ENCODE measurements at regions not wholly inside any gene's neighbourhood (a gene's known extent, or its start where the extent isn't known, plus 50 kb on each side); places are given as distances from the start of the nearest gene placed in this dataset.

GRCh38 chr13:106063591-106064313 lies 471.7 kb downstream of the EFNB2 start:
- no peak for ATAC-seq
- POLR2A ChIA-PET, result no interaction called here

More at GRCh38 chr13:106063591-106064313, 471.7 kb downstream of the EFNB2 start:
- RAD21 ChIA-PET (ENCODE audit: low non-redundant PET in 1 of 2, low total read pairs in 2 of 2, uncharacterized antibody in 2 of 2, unreplicated experiment in 2 of 2), result no interaction called here
- no peak for DNase-seq (ENCODE audit: low read depth, low spot score)
- TF ChIP-seq FOSL1 (IDR thresholded peaks at IDR 0.05; ENCODE audit: low read depth), result no peak
- no peak for TF ChIP-seq EZH2 (IDR thresholded peaks at IDR 0.05)
- no peak for TF ChIP-seq SRF (IDR thresholded peaks at IDR 0.05; ENCODE audit: low read depth)
- TF ChIP-seq MAX (IDR thresholded peaks at IDR 0.05), result no peak
- no peak for TF ChIP-seq RAD21 (IDR thresholded peaks at IDR 0.05; ENCODE audit: low read depth)
- TF ChIP-seq CBX3 (IDR thresholded peaks at IDR 0.05; ENCODE audit: low read depth), result no peak
- no peak for TF ChIP-seq CEBPB (IDR thresholded peaks at IDR 0.05; ENCODE audit: low read depth)
- TF ChIP-seq ZFX (IDR thresholded peaks at IDR 0.05), result no peak
- TF ChIP-seq EGR1 (IDR thresholded peaks at IDR 0.05; ENCODE audit: low read depth), result no peak
- no peak for TF ChIP-seq POLR2AphosphoS5 (IDR thresholded peaks at IDR 0.05; ENCODE audit: low read depth, low read length)
- no peak for TF ChIP-seq ATF3 (IDR thresholded peaks at IDR 0.05)
- TF ChIP-seq ZBTB33 (IDR thresholded peaks at IDR 0.05; ENCODE audit: extremely low read depth, insufficient replicate concordance, low read length), result no peak
- no peak for TF ChIP-seq ZNF274 (IDR thresholded peaks at IDR 0.05; ENCODE audit: low read depth, low read length)
- TF ChIP-seq JUND (IDR thresholded peaks at IDR 0.05), result no peak
- no peak for TF ChIP-seq YY1 (IDR thresholded peaks at IDR 0.05; ENCODE audit: extremely low read depth, insufficient replicate concordance, low read depth, low read length)
- no peak for TF ChIP-seq CTCF (IDR thresholded peaks at IDR 0.05 in 2 of 3, conservative IDR thresholded peaks at IDR 0.05 in 1 of 3; ENCODE audit: borderline replicate concordance in 1 of 3, insufficient read depth in 1 of 3, low read depth in 2 of 3, low read length in 2 of 3)
- no peak for TF ChIP-seq POLR2A (IDR thresholded peaks at IDR 0.05; ENCODE audit: borderline replicate concordance, extremely low read depth, insufficient read depth, insufficient read length)
- no peak for TF ChIP-seq EZH2phosphoT487 (IDR thresholded peaks at IDR 0.05; ENCODE audit: borderline replicate concordance)
- no peak for TF ChIP-seq TCF7L2 (IDR thresholded peaks at IDR 0.05; ENCODE audit: borderline replicate concordance, extremely low read depth, insufficient read depth, insufficient read length)
- TF ChIP-seq ELF1 (IDR thresholded peaks at IDR 0.05; ENCODE audit: borderline replicate concordance, low read depth), result no peak
- no peaks in the 10 kb centered on the region for H3K79me2 ChIP-seq (ENCODE audit: insufficient read depth, low read length)
- no TSS peak for BruUV-seq (replicated peaks)
- no peak overlapping the region for H3K4me2 ChIP-seq (ENCODE audit: low read length)
- H2AFZ ChIP-seq (ENCODE audit: low read depth, low read length, poor library complexity, severe bottlenecking), result peak overlapping the region; percentile 51
- CTCF ChIA-PET, result no interaction called here
- H3K27ac ChIP-seq (ENCODE audit: low read depth, low read length), result no peak overlapping the region
- H3K27me3 ChIP-seq (ENCODE audit: insufficient read depth, low read length), result no peaks in the 10 kb centered on the region
- no peak overlapping the region for H3K9ac ChIP-seq (ENCODE audit: low read length)
- H3K9me2 ChIP-seq (ENCODE audit: insufficient read depth), result no peaks in the 10 kb centered on the region
- no peaks in the 10 kb centered on the region for H3K36me3 ChIP-seq (ENCODE audit: control insufficient read depth in 1 of 2, insufficient read depth in 2 of 2, low read length in 2 of 2)
- H3K4me3 ChIP-seq (replicated peaks in 1 of 2; ENCODE audit: low read depth in 1 of 2, low read length in 2 of 2), result no peak overlapping the region
- H3K9me3 ChIP-seq (ENCODE audit: control insufficient read depth in 1 of 2, insufficient read depth in 1 of 2, low read depth in 1 of 2, low read length in 2 of 2), result no peaks in the 10 kb centered on the region
- intact Hi-C loops (cut with micrococcal nuclease), result no loop called here
- H3K4me1 ChIP-seq (ENCODE audit: control insufficient read depth in 1 of 2, insufficient read depth in 2 of 2, low read length in 2 of 2), result no peaks in the 10 kb centered on the region
- H4K20me1 ChIP-seq (ENCODE audit: insufficient read depth), result no peaks in the 10 kb centered on the region

Data from HCT116 (cell line).